ENCODE measurements at regions not wholly inside any gene's neighbourhood (a gene's known extent, or its start where the extent isn't known, plus 50 kb on each side); places are given as distances from the start of the nearest gene placed in this dataset.

DNA sequence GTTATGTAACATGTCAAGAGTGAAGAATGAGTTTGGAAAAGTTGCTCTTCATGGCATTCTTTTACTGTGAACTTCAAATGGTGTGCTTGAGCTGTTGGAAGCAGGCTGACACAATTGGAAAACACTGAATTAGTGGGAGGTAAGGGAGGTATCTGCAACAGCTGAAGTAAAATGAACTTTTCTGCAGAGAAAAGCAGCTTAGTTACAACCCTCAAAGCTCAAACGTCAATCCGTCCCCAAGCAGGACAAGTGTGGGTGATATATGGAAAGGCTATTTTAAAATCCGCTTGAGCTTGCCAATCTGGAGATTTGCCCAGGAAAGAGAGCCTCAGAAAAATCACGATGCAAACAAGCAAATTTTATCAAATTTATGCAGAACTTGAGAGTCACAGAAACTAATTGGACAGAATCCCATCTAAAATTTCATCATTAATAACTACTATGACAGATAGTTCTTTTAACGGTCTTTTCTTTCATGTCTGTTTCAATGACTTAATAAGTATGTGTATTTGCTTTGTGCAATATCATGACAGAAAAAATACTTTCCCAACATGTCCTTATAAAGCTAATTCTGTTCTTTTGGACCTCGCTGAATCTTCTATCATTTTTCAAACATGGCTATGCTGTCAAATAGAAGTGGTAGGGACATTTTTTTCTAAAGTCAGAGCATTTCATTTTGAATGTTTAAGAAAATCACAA, 266.6 kb upstream of the SLITRK3 start:
- H3K79me2 ChIP-seq (ENCODE audit: insufficient read depth, low read length), result no peaks in the 10 kb centered on the region
- no peaks in the 10 kb centered on the region for H3K4me1 ChIP-seq (ENCODE audit: control insufficient read depth in 1 of 2, insufficient read depth in 2 of 2, low read length in 2 of 2)
- H3K9me2 ChIP-seq (ENCODE audit: insufficient read depth), result no peaks in the 10 kb centered on the region
- ChIA-PET POLR2A (no interaction called here), CTCF (no interaction called here), RAD21 (ENCODE audit: low non-redundant PET in 1 of 2, low total read pairs in 2 of 2, uncharacterized antibody in 2 of 2, unreplicated experiment in 2 of 2) (no interaction called here)
- DNase-seq (ENCODE audit: low read depth, low spot score) (no peak), ATAC-seq (no peak)
- H3K4me3 ChIP-seq (replicated peaks in 1 of 2; ENCODE audit: low read depth in 1 of 2, low read length in 2 of 2), result no peak overlapping the region
- intact Hi-C loops (cut with micrococcal nuclease), result no loop called here
- no TSS peak for BruUV-seq (replicated peaks)
- H3K36me3 ChIP-seq (ENCODE audit: control insufficient read depth in 1 of 2, insufficient read depth in 2 of 2, low read length in 2 of 2), result no peaks in the 10 kb centered on the region
- H3K27ac ChIP-seq (ENCODE audit: low read depth, low read length), result no peak overlapping the region
- H3K4me2 ChIP-seq (ENCODE audit: low read length), result no peak overlapping the region
- H3K27me3 ChIP-seq (ENCODE audit: insufficient read depth, low read length), result no peaks in the 10 kb centered on the region
- no peak overlapping the region for H3K9ac ChIP-seq (ENCODE audit: low read length)
- no peak overlapping the region for H2AFZ ChIP-seq (ENCODE audit: low read depth, low read length, poor library complexity, severe bottlenecking)
- H3K9me3 ChIP-seq (ENCODE audit: control insufficient read depth in 1 of 2, insufficient read depth in 1 of 2, low read depth in 1 of 2, low read length in 2 of 2), result no peaks in the 10 kb centered on the region
- TF ChIP-seq TCF7L2 (IDR thresholded peaks at IDR 0.05; ENCODE audit: borderline replicate concordance, extremely low read depth, insufficient read depth, insufficient read length) (no peak), EGR1 (IDR thresholded peaks at IDR 0.05; ENCODE audit: low read depth) (no peak), SP1 (IDR thresholded peaks at IDR 0.05; ENCODE audit: low read depth) (no peak), ELF1 (IDR thresholded peaks at IDR 0.05; ENCODE audit: borderline replicate concordance, low read depth) (no peak), CBX3 (IDR thresholded peaks at IDR 0.05; ENCODE audit: low read depth) (no peak), ZFX (IDR thresholded peaks at IDR 0.05) (no peak), ZBTB33 (IDR thresholded peaks at IDR 0.05; ENCODE audit: extremely low read depth, insufficient replicate concordance, low read length) (no peak), EZH2 (IDR thresholded peaks at IDR 0.05) (no peak), EZH2phosphoT487 (IDR thresholded peaks at IDR 0.05; ENCODE audit: borderline replicate concordance) (no peak), RAD21 (IDR thresholded peaks at IDR 0.05; ENCODE audit: low read depth) (no peak), ATF3 (IDR thresholded peaks at IDR 0.05) (no peak), CEBPB (IDR thresholded peaks at IDR 0.05; ENCODE audit: low read depth) (no peak), ZNF274 (IDR thresholded peaks at IDR 0.05; ENCODE audit: low read depth, low read length) (no peak), POLR2AphosphoS5 (IDR thresholded peaks at IDR 0.05; ENCODE audit: low read depth, low read length) (no peak), SRF (IDR thresholded peaks at IDR 0.05; ENCODE audit: low read depth) (no peak)
- TF ChIP-seq, protein P1, sequence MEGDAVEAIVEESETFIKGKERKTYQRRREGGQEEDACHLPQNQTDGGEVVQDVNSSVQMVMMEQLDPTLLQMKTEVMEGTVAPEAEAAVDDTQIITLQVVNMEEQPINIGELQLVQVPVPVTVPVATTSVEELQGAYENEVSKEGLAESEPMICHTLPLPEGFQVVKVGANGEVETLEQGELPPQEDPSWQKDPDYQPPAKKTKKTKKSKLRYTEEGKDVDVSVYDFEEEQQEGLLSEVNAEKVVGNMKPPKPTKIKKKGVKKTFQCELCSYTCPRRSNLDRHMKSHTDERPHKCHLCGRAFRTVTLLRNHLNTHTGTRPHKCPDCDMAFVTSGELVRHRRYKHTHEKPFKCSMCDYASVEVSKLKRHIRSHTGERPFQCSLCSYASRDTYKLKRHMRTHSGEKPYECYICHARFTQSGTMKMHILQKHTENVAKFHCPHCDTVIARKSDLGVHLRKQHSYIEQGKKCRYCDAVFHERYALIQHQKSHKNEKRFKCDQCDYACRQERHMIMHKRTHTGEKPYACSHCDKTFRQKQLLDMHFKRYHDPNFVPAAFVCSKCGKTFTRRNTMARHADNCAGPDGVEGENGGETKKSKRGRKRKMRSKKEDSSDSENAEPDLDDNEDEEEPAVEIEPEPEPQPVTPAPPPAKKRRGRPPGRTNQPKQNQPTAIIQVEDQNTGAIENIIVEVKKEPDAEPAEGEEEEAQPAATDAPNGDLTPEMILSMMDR (IDR thresholded peaks at IDR 0.05 in 2 of 3, conservative IDR thresholded peaks at IDR 0.05 in 1 of 3; ENCODE audit: borderline replicate concordance in 1 of 3, insufficient read depth in 1 of 3, low read depth in 2 of 3, low read length in 2 of 3), result no peak
- TF ChIP-seq, protein P2, sequence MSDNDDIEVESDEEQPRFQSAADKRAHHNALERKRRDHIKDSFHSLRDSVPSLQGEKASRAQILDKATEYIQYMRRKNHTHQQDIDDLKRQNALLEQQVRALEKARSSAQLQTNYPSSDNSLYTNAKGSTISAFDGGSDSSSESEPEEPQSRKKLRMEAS (IDR thresholded peaks at IDR 0.05), result no peak
- TF ChIP-seq, protein P3, sequence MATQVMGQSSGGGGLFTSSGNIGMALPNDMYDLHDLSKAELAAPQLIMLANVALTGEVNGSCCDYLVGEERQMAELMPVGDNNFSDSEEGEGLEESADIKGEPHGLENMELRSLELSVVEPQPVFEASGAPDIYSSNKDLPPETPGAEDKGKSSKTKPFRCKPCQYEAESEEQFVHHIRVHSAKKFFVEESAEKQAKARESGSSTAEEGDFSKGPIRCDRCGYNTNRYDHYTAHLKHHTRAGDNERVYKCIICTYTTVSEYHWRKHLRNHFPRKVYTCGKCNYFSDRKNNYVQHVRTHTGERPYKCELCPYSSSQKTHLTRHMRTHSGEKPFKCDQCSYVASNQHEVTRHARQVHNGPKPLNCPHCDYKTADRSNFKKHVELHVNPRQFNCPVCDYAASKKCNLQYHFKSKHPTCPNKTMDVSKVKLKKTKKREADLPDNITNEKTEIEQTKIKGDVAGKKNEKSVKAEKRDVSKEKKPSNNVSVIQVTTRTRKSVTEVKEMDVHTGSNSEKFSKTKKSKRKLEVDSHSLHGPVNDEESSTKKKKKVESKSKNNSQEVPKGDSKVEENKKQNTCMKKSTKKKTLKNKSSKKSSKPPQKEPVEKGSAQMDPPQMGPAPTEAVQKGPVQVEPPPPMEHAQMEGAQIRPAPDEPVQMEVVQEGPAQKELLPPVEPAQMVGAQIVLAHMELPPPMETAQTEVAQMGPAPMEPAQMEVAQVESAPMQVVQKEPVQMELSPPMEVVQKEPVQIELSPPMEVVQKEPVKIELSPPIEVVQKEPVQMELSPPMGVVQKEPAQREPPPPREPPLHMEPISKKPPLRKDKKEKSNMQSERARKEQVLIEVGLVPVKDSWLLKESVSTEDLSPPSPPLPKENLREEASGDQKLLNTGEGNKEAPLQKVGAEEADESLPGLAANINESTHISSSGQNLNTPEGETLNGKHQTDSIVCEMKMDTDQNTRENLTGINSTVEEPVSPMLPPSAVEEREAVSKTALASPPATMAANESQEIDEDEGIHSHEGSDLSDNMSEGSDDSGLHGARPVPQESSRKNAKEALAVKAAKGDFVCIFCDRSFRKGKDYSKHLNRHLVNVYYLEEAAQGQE (IDR thresholded peaks at IDR 0.05; ENCODE audit: low read depth), result no peak
- no peaks in the 10 kb centered on the region for H4K20me1 ChIP-seq (ENCODE audit: insufficient read depth)
